Mesenteric fat pad (tissue), 1 donor: ENCODE measurements at regions not wholly inside any gene's neighbourhood (a gene's known extent, or its start where the extent isn't known, plus 50 kb on each side); places are given as distances from the start of the nearest gene placed in this dataset.
"Not testable (repeated sequence)": the region's sequence is repeated elsewhere in the genome, so short reads cannot be mapped to it uniquely, and the experiment has no call there.

ENCODE experiments used
- DNase-seq: peaks from one replicate; pipeline ENCODE4 v3.0.0-alpha.2; 2020; ENCODE audit warnings: low spot score
- donor health status: DM: yes; HTN: yes; CAD: no.

DNA sequence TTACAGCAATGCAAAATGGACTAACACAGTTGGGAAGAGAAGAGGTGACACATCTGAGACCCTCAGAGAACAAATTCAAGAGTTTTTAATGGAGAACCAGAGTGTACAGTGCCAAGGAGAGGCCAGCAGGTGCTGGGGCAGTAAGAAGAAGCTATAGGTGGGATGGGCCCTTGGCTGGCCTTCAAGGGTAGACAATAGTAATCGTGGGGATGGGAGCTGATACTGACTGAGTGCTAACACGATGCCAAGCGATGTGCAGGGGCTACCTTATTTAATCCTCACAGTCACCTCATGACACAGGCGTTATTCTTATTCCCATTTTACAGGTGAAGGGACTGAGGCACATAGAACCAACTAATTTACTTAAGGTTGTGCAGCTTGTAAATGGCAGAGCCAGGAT lies 131.9 kb upstream of the ID2 start:
- no peak for DNase-seq

DNA sequence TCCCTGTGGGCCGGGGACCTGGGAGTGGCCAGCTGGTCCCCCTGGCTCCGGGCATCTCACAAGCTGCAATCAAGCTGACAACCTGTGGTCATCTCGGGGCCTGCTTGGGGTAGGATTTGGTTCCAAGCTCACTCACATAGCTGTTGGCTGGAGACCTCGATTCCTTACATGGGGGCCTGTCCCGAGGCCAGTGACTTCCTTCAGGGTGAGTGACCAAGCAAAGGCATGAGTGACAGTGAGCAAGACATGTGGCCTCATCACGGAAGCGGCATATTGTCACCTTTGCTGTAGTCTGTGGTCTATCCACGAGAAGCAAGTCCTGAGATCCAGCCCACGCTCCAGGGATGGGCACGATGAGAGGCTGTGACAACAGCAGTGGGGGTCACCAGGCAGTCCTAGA lies 131.4 kb upstream of the ID2 start:
- DNase-seq, result peak; percentile 82

DNA sequence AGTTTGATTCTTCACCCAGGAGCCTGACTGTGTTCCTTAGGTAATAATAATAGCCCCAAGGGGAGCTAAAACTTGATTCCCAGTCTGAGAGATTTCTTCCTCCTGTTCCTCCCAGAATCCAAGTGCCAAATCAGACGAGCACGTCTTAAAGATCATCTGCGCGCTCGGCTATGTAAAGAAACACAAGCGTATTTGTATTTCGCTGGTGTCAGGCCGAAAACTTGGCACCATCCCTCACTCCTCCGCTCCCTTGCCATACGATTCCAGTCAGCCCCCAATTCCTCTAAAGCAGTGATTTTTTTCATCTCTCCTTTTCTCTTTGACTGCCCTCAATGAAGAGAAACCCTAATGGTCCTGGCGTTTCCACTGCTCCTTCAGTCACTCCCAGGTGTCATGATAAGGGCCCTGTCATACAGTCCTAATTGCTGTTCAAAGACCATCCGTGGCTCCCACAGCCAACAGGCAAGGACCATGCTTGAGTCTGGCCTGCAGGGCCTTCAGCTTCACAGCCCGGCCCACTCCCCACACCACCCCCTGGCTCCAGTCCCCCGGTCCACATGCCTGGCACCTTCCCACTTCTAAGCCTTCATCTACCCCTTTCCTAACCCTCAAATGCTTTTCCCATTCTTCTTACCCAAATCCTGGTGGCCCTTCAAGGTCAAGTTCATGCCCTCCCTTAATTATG lies 130.8 kb upstream of the ID2 start:
- DNase-seq, result peak; percentile 57

DNA sequence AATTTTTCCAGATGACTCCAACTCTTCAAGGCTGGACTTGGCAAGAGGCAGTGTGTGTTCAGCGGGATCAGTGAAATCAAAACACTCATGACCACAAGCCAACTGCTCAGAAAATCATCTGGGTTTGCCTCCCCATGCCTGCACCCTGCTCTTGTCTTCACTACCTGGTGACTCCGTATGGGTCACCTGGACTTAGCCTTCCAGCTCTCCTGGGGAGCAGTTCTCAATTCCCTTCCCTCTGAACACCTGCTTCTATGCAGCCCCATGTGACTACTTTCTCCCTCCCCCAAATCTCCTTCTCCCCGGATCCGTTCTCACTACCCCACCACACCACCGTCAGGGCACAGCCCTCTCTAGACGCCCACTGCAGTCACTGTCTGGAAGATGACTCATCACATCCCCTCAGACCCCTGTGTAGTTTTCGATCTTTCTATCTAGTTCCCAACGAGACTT lies 130.2 kb upstream of the ID2 start:
- no peak for DNase-seq

DNA sequence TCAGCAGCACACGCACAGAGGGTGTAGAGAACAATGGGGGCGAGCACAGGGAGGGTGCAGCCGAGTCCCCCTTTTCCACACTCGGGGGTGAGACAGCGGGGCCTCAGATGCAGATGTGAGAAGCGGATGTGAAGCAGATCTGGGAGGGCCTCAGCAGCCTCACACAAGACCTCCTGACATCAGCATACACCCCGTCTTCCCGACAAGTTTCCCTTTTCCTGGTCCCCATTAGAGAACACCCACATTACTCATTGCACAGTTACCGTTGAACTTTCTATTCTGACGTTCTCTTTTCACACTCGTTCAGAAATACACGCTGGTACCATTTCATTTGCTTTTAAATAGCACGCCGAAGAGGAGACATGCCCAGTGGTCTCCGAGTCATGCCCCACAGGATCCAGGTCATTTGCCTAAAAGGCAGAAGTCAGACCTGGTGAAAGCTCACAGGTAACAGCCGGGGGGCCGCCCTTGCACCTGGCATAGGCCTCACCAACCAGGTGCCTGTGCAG lies 129.5 kb upstream of the ID2 start:
- DNase-seq, result no peak

DNA sequence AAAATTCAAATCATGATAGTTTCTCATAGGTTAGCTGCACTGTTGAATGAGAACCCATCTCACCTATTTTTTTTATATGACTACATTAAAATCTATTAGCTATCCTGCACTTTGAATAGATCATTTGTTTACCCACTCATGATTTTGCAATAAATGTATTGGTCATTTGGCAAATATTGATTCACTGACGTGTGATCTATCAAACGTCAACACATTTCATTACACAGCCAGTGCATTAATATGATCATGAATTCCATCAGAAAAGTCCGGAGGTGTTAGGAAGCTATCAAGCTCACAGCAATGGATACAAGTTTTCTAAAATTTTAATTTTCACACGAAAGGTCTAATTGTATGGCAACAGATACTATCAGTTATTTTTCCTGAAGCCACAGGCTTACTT lies 128.2 kb upstream of the ID2 start:
- no peak for DNase-seq

DNA sequence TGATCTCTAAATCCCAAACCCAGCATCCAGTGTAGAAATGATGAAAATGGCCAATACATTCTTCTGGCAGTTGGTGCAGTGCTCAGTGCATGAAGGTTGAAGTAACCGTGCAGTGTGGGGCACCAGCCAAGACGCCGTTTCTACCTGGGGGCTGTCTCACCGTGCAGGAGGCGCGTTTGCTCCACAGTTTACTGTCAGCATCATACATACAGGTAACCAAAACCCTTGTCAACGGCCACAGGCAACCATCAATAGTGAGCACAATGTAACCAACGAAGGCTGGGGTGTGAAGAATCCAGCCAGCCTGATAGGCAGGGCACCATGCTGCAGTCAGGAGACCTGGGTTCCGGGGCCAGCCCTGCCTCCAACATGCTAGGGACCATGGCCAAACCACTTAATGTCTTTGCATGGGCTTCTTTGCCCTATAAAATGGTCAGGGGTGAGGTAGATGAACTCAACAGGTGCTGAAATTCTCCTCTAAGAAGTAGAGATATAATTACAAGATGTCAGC lies 127.5 kb upstream of the ID2 start:
- DNase-seq, result peak; percentile 51

DNA sequence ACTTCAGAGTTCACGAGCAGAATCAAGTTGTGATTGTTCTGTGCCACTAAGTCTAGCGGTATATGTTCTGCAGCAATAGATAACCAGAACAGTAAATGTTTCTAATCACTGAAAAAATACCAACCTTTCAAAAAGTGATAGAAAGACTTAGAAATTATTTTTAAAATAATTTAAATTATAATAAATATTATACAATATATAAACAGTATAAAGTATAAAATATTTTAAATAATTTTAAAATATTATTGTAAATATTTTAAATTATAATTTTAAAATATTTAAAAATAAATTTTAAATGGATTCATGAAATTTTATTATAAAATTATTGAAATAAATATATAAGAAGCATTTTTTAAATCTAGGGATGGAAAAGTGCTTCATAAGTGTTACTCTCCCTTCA lies 126.3 kb upstream of the ID2 start:
- DNase-seq, result no peak

DNA sequence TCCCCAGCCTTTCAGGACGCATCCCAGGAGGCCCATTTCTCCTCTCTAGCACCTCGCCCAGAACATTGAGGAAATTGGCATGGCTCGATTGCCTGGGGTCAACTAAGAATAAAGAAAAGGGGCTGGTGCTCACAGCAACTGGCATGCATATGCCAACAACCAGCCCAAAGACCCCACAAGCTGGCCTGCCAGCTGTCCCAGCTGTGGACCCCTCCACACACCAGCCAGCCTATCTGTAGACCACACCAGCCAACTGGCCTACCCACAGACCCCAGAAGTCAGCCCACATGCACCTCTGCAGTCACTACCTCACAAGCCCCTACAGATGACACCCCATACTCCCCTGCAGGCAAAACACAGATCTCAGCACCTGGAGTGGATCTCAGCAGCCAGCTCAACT lies 123.8 kb upstream of the ID2 start:
- DNase-seq, result peak; percentile 85

DNA sequence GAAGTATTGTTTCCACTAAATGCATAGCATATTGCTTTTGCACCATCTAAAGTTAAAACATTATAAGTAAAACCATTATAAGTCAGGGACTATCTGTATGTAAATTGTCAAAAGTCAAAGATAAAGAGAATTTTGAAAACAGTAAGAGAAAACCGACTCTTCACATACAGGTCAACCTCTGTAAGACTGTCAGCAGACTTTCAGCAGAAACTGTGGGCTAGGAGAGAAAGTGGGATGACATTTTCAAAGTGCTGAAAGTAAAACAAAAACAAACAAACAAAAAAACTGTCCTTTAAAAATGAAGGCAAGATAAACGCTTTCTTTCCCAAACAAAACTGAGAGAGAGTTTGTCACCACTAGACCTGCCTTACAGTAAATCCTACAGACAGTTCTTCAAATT lies 122.9 kb upstream of the ID2 start:
- no peak for DNase-seq

DNA sequence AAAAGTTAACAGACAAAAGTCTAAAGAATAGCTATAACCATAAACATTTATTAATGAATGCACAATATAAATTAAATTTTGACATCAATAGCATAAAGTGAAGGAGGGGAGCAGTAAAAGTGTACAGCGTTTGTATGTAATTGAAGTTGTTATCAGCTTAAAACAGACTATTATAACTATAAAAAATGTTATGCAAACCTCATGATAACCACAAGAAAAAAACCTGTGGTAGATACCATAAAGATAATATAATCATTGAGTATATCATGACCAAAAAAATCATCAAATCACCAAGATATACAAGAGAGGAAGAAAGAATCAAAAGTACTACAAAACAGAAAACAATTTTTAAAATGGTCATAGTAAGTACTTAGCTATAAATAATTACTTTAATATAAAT lies 122.1 kb upstream of the ID2 start:
- no peak for DNase-seq

DNA sequence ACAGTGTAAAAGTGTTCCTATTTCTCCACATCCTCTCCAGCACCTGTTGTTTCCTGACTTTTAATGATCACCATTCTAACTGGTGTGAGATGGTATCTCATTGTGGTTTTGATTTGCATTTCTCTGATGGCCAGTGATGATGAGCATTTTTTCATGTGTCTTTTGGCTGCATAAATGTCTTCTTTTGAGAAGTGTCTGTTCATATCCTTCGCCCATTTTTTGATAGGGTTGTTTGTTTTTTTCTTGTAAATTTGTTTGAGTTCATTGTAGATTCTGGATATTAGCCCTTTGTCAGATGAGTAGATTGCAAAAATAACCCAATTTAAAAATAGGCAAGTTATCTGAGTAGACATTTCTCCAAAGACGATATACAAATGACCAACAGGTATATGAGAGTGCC lies 120.2 kb upstream of the ID2 start:
- DNase-seq, result not testable (repeated sequence)

DNA sequence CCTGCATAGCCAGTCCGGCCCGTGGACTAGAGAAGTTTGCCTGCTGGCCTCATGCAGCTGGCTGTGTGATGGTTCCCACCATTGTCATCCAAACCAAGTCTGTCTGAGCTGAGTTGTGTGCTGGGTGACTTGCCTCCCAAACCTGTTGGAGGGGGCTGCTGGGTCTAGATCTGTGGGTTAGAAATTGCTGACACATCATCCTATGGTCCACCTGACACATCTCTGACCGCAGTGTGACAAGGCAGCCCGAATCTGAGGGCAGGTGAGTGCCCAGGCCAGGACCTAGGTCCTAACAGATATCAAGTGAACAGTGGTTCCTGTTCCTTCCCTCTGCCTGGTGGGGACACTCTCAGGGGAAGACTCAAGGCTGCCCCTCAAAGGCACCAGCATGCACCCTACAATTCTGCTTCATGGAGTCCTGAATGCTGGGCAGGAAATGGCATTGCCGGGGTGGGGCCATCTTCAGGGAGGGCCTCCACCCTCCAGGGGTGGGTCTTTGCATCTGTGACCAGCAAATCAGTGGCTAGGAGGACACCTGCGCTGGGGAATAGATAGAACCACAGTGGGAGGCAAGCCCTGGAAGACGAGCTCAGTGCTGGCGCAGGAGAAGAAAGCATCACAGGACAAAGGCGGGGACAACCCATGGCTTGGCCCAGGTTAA lies 117.9 kb upstream of the ID2 start:
- peak; percentile 68 for DNase-seq

DNA sequence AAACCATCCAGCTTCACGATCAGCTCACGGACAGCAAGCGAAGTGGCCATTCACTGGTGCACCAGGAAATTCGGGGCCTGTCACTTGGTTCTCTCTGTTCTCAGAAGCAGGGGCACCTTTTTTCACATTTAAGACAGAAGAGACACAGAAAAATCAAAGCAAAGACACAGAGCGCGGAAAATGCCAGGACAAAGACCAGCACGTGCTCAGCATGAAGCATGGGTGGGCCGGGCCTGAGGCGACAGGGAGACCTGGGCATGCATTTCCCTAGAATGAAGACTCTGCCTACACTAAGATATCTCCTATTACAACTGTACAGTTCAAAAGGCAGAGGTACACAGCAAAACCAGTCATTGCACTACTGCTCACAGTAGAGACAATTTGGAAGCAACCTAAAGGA lies 117.4 kb upstream of the ID2 start:
- DNase-seq, result no peak

DNA sequence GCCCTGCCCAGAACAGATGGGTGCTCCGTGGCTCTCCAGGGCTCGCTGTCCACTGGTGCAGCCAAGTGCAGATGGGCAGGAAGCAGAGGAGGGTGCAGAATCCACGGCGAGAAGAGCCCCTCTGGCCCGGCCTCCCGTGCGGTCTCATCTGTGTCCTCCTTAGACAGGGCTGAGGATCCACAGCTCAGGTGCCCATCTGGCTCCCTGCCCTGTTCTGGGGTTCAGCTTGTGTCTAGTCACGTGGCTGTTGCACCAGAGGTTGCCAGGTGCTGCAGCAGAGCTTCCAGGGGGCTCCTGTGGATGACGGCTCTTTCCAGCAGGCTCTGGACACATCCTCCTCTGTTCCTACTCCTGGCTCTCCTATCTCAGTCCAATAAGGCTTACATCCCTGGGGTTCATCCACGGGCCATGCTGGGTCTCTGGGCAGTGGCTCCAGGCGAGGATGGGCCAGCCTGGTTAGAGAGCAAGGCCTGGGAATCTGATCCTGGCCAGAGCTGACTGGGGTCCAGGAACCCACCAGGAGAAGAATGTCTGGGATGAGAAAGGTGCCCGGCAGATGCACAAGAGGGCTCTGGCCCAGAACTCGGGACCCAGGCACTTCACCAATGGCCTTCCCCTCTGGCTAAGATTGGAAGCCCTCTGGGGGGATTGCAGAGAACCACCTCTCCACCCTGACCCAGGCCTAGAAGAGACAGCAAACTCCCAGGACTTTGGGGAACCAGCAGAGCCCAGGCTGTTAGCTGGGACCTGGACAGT lies 116.3 kb upstream of the ID2 start:
- DNase-seq, result peak; percentile 81

DNA sequence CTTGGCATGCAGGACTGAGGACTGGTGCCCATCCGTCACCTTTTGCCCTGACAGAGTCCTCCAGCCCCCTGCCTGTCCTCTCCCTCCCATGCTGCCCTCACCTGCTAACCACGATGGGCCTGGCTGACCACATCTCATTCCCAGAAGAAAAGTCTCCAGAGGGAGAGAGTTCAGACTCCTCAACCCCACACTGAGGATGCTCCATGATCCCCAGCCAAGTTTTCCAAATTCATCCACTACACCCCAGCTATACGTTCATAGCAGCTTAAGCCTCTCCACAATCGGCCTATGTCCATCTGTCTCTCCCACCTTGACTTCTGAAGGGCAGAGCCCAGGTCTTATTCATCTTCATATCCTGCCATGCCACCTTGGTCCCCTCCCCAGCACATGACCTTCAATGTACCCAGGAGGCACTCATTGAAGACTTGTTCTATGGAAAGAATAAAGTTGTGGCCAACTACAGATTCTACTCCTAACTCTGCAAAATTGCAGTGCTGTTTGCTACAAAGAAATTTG lies 115.6 kb upstream of the ID2 start:
- DNase-seq, result peak; percentile 41

DNA sequence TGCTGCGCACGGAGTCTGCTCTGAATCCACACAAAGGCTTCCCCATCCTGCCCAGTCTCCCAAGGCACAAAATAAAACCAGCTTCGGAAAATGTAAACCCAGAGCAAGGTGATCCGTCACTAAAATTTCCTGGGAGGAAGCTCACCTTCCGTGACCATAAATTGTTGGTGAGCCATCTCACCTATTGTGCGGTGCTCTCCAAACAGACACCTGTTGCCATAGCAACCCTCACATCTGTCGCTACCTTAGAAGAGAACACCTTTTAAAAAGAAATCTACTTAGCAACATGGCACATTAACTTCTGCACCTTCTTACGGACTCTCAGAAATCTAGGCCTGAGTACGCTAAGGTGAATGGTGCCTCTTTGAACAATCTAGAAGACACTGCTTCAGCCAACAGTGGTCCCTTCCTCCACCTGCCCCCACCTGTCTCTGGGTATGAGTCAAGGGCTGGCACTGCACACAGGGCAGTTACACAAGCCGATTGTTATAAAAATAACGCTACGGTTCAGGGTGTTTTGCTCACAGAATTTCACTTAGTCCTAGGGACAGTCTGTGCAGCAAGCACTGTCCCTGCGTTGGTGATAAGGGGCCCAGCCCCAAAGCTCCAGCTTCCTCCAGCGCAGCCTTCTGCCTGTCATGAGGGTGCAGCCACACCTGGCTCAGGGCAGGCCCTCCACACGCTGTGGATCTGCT lies 114.9 kb upstream of the ID2 start:
- peak; percentile 67 for DNase-seq

DNA sequence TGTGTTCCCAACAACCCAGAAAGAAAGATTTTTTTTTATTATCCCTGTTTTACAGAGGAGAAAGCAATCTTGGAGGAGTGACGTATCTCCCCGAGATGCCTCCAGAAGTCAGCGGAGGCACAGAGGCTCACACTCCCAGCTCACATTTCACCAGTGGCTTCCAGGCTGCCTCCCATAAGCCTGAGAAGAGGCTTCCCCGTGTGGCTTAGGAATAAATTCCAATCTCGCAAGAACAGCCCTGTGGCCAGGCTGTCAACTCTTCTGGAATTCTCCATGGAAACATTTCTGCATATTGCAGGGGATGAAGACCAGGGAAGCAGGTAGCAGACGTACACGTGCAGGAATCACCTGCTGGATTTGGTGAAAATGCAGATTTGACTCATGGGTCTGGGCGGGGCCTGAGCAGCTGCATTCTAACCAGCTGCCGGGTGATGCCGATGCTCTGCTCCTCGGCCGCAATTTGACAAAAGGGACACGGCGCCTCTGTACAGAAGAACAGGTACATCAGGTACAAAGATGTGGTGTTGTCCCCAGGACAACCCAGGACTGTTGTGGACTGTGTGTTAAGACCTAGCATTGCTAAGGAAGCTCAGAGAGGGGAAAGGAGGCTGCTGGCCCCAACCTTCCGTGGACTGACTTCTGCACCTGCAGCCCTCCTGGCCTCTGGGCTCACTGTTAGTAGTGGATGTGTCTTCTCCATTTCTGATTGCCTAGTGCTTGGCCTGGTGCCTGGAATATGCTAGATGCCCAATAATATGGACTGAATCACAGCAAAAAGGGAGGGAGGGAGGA lies 114.2 kb upstream of the ID2 start:
- DNase-seq, result no peak

DNA sequence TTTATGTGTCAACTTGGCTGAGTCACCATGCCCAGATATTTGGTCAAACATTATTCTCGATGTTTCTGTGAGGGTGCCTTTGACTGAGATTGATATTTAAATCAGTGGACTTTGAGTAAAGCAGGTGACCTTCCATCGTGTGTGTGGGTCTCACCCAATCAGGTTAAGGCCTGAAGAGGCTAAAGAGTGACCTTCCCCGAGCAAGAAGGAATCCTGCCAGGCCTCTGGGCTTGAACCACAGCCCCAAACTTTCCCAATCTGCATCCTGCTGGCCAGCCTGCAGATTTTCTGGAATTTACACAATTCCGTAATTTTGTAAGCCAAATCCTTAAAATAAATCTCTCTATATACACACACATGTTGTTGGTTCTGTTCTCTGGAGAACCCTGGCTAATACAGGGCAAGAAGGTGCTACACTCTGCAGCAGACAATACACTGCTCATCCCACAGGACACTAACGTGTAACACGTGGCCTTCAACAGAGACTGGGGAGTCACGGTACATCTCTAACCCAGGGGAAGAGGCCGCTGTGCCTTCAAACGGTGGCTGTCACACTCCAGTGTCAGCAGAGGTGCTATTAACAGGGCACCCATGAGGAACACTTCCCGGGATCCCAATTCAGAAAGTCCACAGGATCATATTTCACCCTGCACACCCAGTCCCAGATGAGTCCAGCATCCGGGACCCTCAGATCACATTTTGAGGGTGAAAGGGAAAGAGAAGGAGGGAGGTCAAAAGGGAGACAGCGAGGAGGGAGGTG lies 113.1 kb upstream of the ID2 start:
- peak; percentile 68 for DNase-seq
